Endothelial cell of umbilical vein (primary cell): ENCODE measurements at regions not wholly inside any gene's neighbourhood (a gene's known extent, or its start where the extent isn't known, plus 50 kb on each side); places are given as distances from the start of the nearest gene placed in this dataset.

Experiments used
- CTCF ChIP-seq, 2 donors: IDR thresholded peaks; 1 replicate in 1 of 2; 2 replicates in 1 of 2; pipeline ENCODE4 v1.5.1; 2011; ENCODE audit warnings: low read length in 2 of 2, mild to moderate bottlenecking in 2 of 2, moderate library complexity in 2 of 2, control low read depth in 1 of 2, inconsistent platforms in 1 of 2, low read depth in 1 of 2; ENCODE audit not compliant: insufficient read depth in 1 of 2; ENCODE audit errors: extremely low read depth in 1 of 2
- POLR2A ChIP-seq: IDR thresholded peaks from 2 replicates; pipeline ENCODE4 v1.6.1; 2012; ENCODE audit warnings: low read depth, mild to moderate bottlenecking, control low read depth, low read length
- POLR2AphosphoS5 ChIP-seq: IDR thresholded peaks from 2 replicates; pipeline ENCODE4 v1.6.1; 2012; ENCODE audit warnings: low read depth, mild to moderate bottlenecking, control low read depth, low read length, moderate library complexity; ENCODE audit not compliant: insufficient read depth

GRCh38 chr1:29845910-29846309 is 609.6 kb downstream of the PTPRU start:
- TF ChIP-seq CTCF (IDR thresholded peaks at IDR 0.05; ENCODE audit: extremely low read depth in 1 of 2, insufficient read depth in 1 of 2, low read depth in 1 of 2, low read length in 2 of 2), result no peak
- no peak for TF ChIP-seq POLR2A
- TF ChIP-seq POLR2AphosphoS5, result no peak
